Esophagus muscularis mucosa (tissue), 4 donors: ENCODE measurements at regions not wholly inside any gene's neighbourhood (a gene's known extent, or its start where the extent isn't known, plus 50 kb on each side); places are given as distances from the start of the nearest gene placed in this dataset.

Experiments
- DNase-seq: peaks from one replicate; pipeline ENCODE4 v3.0.0-alpha.2; 2017; ENCODE audit errors: extremely low spot score
- H3K27ac ChIP-seq, 4 donors: fragments of 200-600 bp; sonication (generic); replicated peaks in 1 of 4; 1 replicate in 3 of 4; 2 replicates in 1 of 4; pipeline ENCODE4 v1.5.1; 2016 to 2019; ENCODE audit warnings: mild to moderate bottlenecking in 1 of 4
- H3K27me3 ChIP-seq, 4 donors: fragments of 200-600 bp; sonication (generic); one replicate each; pipeline versions ENCODE4 v1.5.1 to v1.6.0; 2016 to 2019
- H3K36me3 ChIP-seq, 4 donors: fragments of 200-600 bp; sonication (generic); one replicate each; pipeline ENCODE4 v1.5.1; 2016 to 2019
- H3K4me1 ChIP-seq, 4 donors: fragments of 200-600 bp; sonication (generic); one replicate each; pipeline ENCODE4 v1.5.1; 2016 to 2019
- H3K4me3 ChIP-seq, 4 donors: fragments of 200-600 bp; sonication (generic); 1 replicate in 2 of 4; 2 replicates in 2 of 4; pipeline ENCODE4 v1.5.1; 2016 to 2019; ENCODE audit warnings: mild to moderate bottlenecking in 4 of 4, moderate library complexity in 1 of 4
- H3K9me3 ChIP-seq, 4 donors: fragments of 200-600 bp; sonication (generic); 1 replicate in 3 of 4; 2 replicates in 1 of 4; pipeline ENCODE4 v1.5.1; 2016 to 2019
- CTCF ChIP-seq, 3 experiments: fragments of 200-600 bp in 2 of 3; fragments of 450-650 bp in 1 of 3; sonication (generic) in 2 of 3; IDR thresholded peaks; one replicate each; pipeline ENCODE4 v1.5.1; 2017 to 2019; ENCODE audit warnings: antibody characterized with exemption in 3 of 3, mild to moderate bottlenecking in 2 of 3, moderate library complexity in 1 of 3
- EP300 ChIP-seq: sonication (generic); formaldehyde crosslinking; IDR thresholded peaks from one replicate; pipeline ENCODE4 v1.6.1; 2017; ENCODE audit warnings: antibody characterized with exemption
- POLR2A ChIP-seq: fragments of 450-650 bp; IDR thresholded peaks from one replicate; pipeline ENCODE4 v1.6.1; 2017; ENCODE audit warnings: antibody characterized with exemption, moderate library complexity, mild to moderate bottlenecking, low read depth
- POLR2AphosphoS5 ChIP-seq, 2 donors: sonication (generic); formaldehyde crosslinking; IDR thresholded peaks; one replicate each; pipeline ENCODE4 v1.6.1; 2017; ENCODE audit warnings: antibody characterized with exemption in 2 of 2
- WGBS: methylation state at CpG from one replicate; pipeline ENCODE4 v1.1.5; 2018; 5-methylcytosine and 5-hydroxymethylcytosine counted together
- intact Hi-C: fragments of 100-400 bp; cut with DNase I; formaldehyde crosslinking; loops from one replicate; pipeline ENCODE4 v1.15.1; 2023

- Histone ChIP-seq H3K4me3 (no peak overlapping the region), H3K4me1 (no peaks in the 10 kb centered on the region), H3K27me3 (no peaks in the 10 kb centered on the region), H3K27ac (no peak overlapping the region), H3K36me3 (no peaks in the 10 kb centered on the region), H3K9me3 (no peaks in the 10 kb centered on the region)
- intact Hi-C loops = no loop called here
- no peak for DNase-seq
- no peak for TF ChIP-seq POLR2A
- no peak for TF ChIP-seq CTCF (IDR thresholded peaks at IDR 0.05)
- no peak for TF ChIP-seq EP300
- no peak for TF ChIP-seq POLR2AphosphoS5 (IDR thresholded peaks at IDR 0.05)
- WGBS = 72% methylated on average over 4 of the region's 4 CpGs
Observed at GRCh38 chr5:165360366-165360765, 1854.9 kb downstream of the MAT2B start.

- TF ChIP-seq EP300 (no peak), CTCF (IDR thresholded peaks at IDR 0.05) (no peak), POLR2AphosphoS5 (IDR thresholded peaks at IDR 0.05) (no peak), POLR2A (no peak)
- DNase-seq = no peak
- H3K27ac ChIP-seq = no peak overlapping the region
- WGBS = 47% methylated on average over 9 of the region's 9 CpGs
- H3K36me3 ChIP-seq = no peaks in the 10 kb centered on the region
- H3K4me3 ChIP-seq = no peak overlapping the region
- H3K4me1 ChIP-seq = no peaks in the 10 kb centered on the region
- intact Hi-C loops = no loop called here
- no peaks in the 10 kb centered on the region for H3K27me3 ChIP-seq
- no peaks in the 10 kb centered on the region for H3K9me3 ChIP-seq
Observed at GRCh38 chr5:165360784-165361542, 1855.5 kb downstream of the MAT2B start.

GRCh38 chr5:165370233-165370632 lies 1864.8 kb downstream of the MAT2B start:
- Histone ChIP-seq H3K4me1 (no peaks in the 10 kb centered on the region), H3K27ac (no peak overlapping the region), H3K9me3 (no peaks in the 10 kb centered on the region), H3K4me3 (no peak overlapping the region), H3K27me3 (no peaks in the 10 kb centered on the region), H3K36me3 (no peaks in the 10 kb centered on the region)
- DNase-seq = no peak
- 82% methylated on average over 4 of the region's 4 CpGs for WGBS
- TF ChIP-seq EP300 (no peak), CTCF (IDR thresholded peaks at IDR 0.05) (no peak)
- intact Hi-C loops = no loop called here

- no peak overlapping the region for H3K4me3 ChIP-seq
- no peaks in the 10 kb centered on the region for H3K9me3 ChIP-seq
- H3K27me3 ChIP-seq = no peaks in the 10 kb centered on the region
- no peaks in the 10 kb centered on the region for H3K36me3 ChIP-seq
- DNase-seq = no peak
- H3K27ac ChIP-seq = no peak overlapping the region
- intact Hi-C loops = no loop called here
- no peak for TF ChIP-seq POLR2AphosphoS5 (IDR thresholded peaks at IDR 0.05)
- TF ChIP-seq EP300 = no peak
- TF ChIP-seq CTCF (IDR thresholded peaks at IDR 0.05) = no peak
- no peak for TF ChIP-seq POLR2A
- no peaks in the 10 kb centered on the region for H3K4me1 ChIP-seq
- WGBS = 86% methylated on average over 1 of the region's 1 CpG
Observed at GRCh38 chr5:165370794-165371193, 1865.4 kb downstream of the MAT2B start.

GRCh38 chr5:165375201-165375600 lies 1869.8 kb downstream of the MAT2B start:
- TF ChIP-seq CTCF (IDR thresholded peaks at IDR 0.05) = no peak
- no peak for TF ChIP-seq EP300
- TF ChIP-seq POLR2A = no peak
- no peak for TF ChIP-seq POLR2AphosphoS5 (IDR thresholded peaks at IDR 0.05)
- intact Hi-C loops = no loop called here
- H3K27me3 ChIP-seq = no peaks in the 10 kb centered on the region
- 60% methylated on average over 2 of the region's 2 CpGs for WGBS
- H3K4me1 ChIP-seq = no peaks in the 10 kb centered on the region
- H3K27ac ChIP-seq = no peak overlapping the region
- H3K4me3 ChIP-seq = no peak overlapping the region
- no peak for DNase-seq
- no peaks in the 10 kb centered on the region for H3K36me3 ChIP-seq
- no peaks in the 10 kb centered on the region for H3K9me3 ChIP-seq
